Stimulated activated naive CD8-positive, alpha-beta T cell treated with anti-CD3 and anti-CD28 coated beads, Interleukin-15, Interleukin-2, amounts not matched to agents 100 U/mL and 50 U/mL, for 24 hours (primary cell): ENCODE measurements at regions not wholly inside any gene's neighbourhood (a gene's known extent, or its start where the extent isn't known, plus 50 kb on each side); places are given as distances from the start of the nearest gene placed in this dataset.

Experiments
- ATAC-seq: fragments of 150-1000 bp; cut with Tn5 transposase; one replicate; pipeline ENCODE4 v1.10.0; 2021
- DNase-seq: peaks from one replicate; pipeline ENCODE4 v3.0.0; 2021

DNA sequence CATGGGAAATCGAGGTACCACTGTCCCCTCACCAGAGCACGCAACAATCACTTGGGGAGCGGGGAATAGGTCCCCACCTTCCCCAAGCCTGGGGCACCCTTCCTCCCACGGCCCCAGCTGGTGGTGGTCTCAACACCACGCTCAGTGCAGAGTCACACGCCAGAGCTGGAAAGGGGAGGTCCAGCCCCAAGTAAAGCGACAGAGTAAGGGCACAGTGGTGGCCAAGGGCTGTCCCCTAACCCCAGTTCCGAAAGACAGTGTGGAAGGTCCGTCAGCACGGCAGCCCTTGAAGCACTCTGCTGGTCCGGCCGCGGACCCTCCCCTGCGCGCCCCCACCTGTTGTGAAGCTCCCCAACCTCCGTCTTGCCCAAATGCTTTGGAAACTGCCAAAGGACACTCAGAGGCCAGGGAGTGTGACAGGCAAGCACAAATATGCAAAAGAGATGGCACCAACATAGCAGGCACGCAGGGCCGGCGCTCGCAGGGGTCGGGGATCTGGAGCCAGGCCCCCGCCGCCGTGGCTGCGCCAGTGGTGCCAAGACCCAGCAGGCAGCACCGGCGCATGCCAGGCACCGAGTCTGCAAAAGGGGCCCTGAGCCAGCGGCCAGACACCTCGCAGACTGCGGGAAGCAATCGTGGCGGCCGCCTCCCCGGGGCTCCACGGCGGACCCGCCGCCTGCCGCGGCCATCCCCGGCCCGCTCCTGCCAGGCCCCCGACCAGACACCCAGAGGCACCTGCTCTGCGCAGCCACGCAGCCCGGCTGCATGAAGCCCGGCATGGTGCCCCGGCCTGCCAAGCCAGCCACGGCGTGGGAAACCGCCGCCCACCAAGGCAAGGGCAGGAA, 51.6 kb upstream of the SRRM3 start:
- ATAC-seq (no peak), DNase-seq (no peak)
